ENCODE measurements at regions not wholly inside any gene's neighbourhood (a gene's known extent, or its start where the extent isn't known, plus 50 kb on each side); places are given as distances from the start of the nearest gene placed in this dataset.

- no peak for DNase-seq (ENCODE audit: low read depth in 1 of 2, low spot score in 1 of 2)
Observed at GRCh38 chr4:104942990-104943743, 203.5 kb upstream of the TET2 start.

- no peak for DNase-seq (ENCODE audit: low read depth in 1 of 2, low spot score in 1 of 2)
Observed at GRCh38 chr4:104944596-104944995, 202.1 kb upstream of the TET2 start.

- DNase-seq (ENCODE audit: low read depth in 1 of 2, low spot score in 1 of 2): no peak
Observed at GRCh38 chr4:104964410-104965175, 182.1 kb upstream of the TET2 start.

- DNase-seq (ENCODE audit: low read depth in 1 of 2, low spot score in 1 of 2): peak in 1 of 2 donors; percentile 34
Observed at GRCh38 chr4:104966349-104967033, 180.2 kb upstream of the TET2 start.

- DNase-seq (ENCODE audit: low read depth in 1 of 2, low spot score in 1 of 2): no peak
Observed at GRCh38 chr4:104967034-104967401, 179.7 kb upstream of the TET2 start.

- no peak for DNase-seq (ENCODE audit: low read depth in 1 of 2, low spot score in 1 of 2)
Observed at GRCh38 chr4:104969394-104970082, 177.1 kb upstream of the TET2 start.

- DNase-seq (ENCODE audit: low read depth in 1 of 2, low spot score in 1 of 2): no peak
Observed at GRCh38 chr4:104971462-104971861, 175.2 kb upstream of the TET2 start.

- no peak for DNase-seq (ENCODE audit: low read depth in 1 of 2, low spot score in 1 of 2)
Observed at GRCh38 chr4:104973708-104974107, 173.0 kb upstream of the TET2 start.

- DNase-seq (ENCODE audit: low read depth in 1 of 2, low spot score in 1 of 2): no peak
Observed at GRCh38 chr4:104975617-104976016, 171.1 kb upstream of the TET2 start.

- no peak for DNase-seq (ENCODE audit: low read depth in 1 of 2, low spot score in 1 of 2)
Observed at GRCh38 chr4:104976262-104976661, 170.4 kb upstream of the TET2 start.

GRCh38 chr4:104979083-104979760 is 167.5 kb upstream of the TET2 start:
- DNase-seq (ENCODE audit: low read depth in 1 of 2, low spot score in 1 of 2): no peak

GRCh38 chr4:104983615-104984179 is 163.0 kb upstream of the TET2 start:
- DNase-seq (ENCODE audit: low read depth in 1 of 2, low spot score in 1 of 2): no peak

GRCh38 chr4:104986306-104986705 is 160.4 kb upstream of the TET2 start:
- DNase-seq (ENCODE audit: low read depth in 1 of 2, low spot score in 1 of 2): no peak

GRCh38 chr4:104989371-104989770 is 157.3 kb upstream of the TET2 start:
- DNase-seq (ENCODE audit: low read depth in 1 of 2, low spot score in 1 of 2): no peak

GRCh38 chr4:105002278-105002677 is 144.4 kb upstream of the TET2 start:
- DNase-seq (ENCODE audit: low read depth in 1 of 2, low spot score in 1 of 2): no peak

- no peak for DNase-seq (ENCODE audit: low read depth in 1 of 2, low spot score in 1 of 2)
Observed at GRCh38 chr4:105014234-105014633, 132.4 kb upstream of the TET2 start.

- no peak for DNase-seq (ENCODE audit: low read depth in 1 of 2, low spot score in 1 of 2)
Observed at GRCh38 chr4:105014635-105015034, 132.0 kb upstream of the TET2 start.

- DNase-seq (ENCODE audit: low read depth in 1 of 2, low spot score in 1 of 2): no peak
Observed at GRCh38 chr4:105015750-105016149, 130.9 kb upstream of the TET2 start.

GRCh38 chr4:105022811-105023667 is 123.6 kb upstream of the TET2 start:
- no peak for DNase-seq (ENCODE audit: low read depth in 1 of 2, low spot score in 1 of 2)

GRCh38 chr4:105023668-105024055 is 123.0 kb upstream of the TET2 start:
- DNase-seq (ENCODE audit: low read depth in 1 of 2, low spot score in 1 of 2): no peak

Data from activated CD4-positive, alpha-beta T cell treated with anti-CD3 and anti-CD28 coated beads, Interleukin-2, amount 50 U/mL, for 24 hours (primary cell).